Activated naive CD4-positive, alpha-beta T cell treated with anti-CD3 and anti-CD28 coated beads, Interleukin-2, amount 50 U/mL, for 16 hours (primary cell): ENCODE measurements at regions not wholly inside any gene's neighbourhood (a gene's known extent, or its start where the extent isn't known, plus 50 kb on each side); places are given as distances from the start of the nearest gene placed in this dataset.
"Not testable (repeated sequence)": the region's sequence is repeated elsewhere in the genome, so short reads cannot be mapped to it uniquely, and the experiment has no call there.

Experiments used
- DNase-seq: peaks from one replicate; pipeline ENCODE4 v3.0.0-alpha.2; 2020

- no peak for DNase-seq
Measured at GRCh38 chrX:42832764-42833549, 55.0 kb upstream of the PPP1R2C start.

DNA sequence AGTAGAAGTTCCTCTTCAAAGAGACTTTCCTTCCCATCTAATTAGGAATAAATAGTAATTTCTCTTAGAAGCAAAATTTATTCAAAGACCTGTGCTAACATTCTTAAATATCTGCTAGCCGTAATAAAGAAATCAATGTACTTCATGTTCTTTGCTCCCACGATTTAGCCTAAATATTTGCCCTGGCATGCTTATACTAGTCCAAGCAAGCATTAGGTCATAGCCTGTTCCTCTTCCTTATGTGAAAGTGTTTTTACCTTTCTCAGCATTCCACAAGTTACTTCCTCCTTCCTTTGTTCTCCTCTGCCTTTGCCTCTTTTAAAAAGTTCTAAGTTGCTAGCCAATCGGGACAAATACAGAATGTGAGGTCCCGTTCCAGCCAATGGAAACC is 55.6 kb upstream of the PPP1R2C start:
- DNase-seq, result not testable (repeated sequence)

DNA sequence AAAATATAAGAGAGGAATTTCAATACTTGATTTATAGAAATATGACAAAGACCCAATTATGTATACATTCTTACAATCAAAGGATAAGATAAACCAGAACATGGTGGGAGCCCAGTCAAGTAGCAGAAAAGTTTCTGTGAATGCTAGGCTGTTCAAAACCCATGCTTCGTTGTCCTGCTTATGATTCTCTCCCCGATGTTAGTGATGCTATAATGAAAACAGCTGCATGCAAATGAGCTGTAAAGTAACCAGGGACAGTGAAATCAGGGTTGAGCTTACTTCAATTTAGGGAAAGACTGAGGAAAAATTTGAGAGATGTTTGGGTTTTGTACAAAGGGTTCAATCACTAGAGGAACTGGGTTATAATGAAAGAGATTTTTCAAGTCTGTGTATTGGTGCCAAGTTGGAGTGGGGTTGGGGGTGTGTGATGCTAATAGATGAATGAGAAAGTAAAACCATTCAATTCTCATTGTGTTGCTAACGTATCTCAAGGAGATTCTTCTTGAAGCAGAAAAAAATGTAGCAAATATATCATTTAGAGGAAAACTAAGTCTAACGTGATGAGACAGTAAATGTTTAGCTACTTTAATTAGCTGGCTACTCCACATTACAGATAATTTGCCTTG is 59.3 kb upstream of the PPP1R2C start:
- no peak for DNase-seq

GRCh38 chrX:42837747-42838146 is 59.8 kb upstream of the PPP1R2C start:
- DNase-seq, result no peak

DNA sequence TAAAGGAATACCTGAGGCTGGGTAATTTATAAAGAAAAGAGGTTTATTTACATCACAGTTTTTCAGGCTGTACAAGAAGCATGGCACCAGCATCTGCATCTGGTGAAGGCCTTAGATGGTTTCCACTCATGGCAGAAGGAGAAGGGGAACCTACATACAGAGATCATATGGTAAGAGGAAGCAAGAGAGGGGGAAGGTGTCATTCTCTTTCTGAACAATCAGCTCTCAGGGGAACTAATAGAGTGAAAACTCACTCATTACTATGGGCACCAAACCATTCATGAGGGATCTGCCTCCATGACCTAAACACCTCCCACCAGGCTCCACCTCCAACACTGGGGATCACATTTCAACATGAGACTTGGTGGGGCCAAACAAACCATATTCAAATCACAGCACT is 61.7 kb upstream of the PPP1R2C start:
- no peak for DNase-seq

DNA sequence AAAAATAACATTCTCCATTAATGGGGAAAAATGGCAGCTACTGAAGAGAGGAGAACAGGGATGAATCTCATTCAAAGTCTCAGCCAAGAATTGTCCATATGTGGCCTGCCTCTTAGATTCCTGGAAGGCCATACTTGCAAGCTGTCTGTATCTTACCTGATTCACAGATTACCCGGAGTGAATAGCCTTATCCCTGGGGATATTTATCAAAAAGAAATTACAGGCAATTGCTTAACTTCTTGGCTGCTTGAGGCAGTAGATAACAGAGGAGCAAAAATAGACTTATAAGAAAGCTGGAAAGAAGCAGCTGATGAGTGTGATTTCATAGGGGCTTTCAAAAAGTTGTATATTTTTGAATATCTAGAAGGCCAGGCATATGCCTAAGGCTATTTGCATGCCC is 68.8 kb upstream of the PPP1R2C start:
- DNase-seq, result no peak

GRCh38 chrX:42855259-42855658 is 77.3 kb upstream of the PPP1R2C start:
- no peak for DNase-seq

GRCh38 chrX:42857766-42858165 is 79.8 kb upstream of the PPP1R2C start:
- no peak for DNase-seq

DNA sequence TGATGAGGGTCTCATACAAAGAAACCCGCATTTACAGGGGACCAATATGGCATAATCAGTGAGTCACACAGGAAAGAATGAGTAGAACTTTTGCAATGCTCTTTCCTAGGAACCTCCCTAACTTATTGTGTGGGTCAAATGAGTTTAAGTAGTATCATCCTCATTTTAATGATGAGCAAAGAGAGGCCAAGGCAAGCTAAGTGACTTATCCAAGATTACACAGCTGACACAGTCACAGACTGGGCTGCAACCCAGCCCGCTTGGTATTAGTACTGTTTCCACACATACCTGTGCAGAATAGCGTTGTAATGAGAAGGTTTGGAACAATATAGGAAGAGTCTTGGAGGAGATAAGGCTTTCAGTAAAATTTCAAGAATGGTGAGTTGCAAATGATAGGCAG is 91.0 kb upstream of the PPP1R2C start:
- DNase-seq, result no peak

GRCh38 chrX:42869659-42870476 is 91.9 kb upstream of the PPP1R2C start:
- DNase-seq, result no peak

DNA sequence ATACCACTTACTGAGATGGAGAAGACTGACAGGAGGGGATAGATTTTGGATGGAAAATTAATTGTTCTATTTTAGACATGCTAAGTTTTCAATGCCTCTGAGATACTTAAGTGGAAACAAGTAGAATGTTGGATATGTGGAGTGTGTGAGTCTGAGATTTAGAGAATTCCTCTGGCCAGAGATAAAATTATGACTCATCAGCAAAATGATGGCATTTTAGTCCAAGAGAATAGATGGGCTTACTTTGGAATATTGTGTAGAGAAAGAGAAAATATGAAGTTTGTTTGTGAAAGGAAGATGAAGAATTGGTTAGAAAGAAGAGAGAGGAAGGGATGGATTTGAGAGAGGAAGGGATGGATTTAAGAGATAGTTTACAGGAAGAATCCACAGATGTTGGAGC is 108.6 kb upstream of the PPP1R2C start:
- DNase-seq, result no peak

DNA sequence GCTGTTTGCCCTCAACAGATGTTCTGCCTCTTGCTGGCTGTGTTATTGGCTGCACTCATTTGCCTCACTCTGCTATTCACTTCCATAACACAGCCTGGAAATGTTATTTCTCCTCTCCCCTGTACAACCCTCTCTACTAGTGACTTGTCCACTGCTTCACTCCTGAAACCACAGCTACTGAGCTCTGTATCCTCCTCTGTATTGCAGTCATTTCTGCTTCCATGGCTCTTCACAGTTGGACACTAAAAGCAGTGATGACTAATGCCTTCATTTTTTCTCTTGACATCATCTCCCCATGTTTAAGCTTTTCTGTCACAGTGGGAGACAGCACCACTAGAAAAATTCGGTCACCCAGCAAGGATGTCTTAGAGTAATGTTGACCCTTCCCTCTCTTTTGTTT is 123.0 kb upstream of the PPP1R2C start:
- DNase-seq, result no peak

- no peak for DNase-seq
Measured at GRCh38 chrX:42902513-42902912, 124.5 kb upstream of the PPP1R2C start.

DNA sequence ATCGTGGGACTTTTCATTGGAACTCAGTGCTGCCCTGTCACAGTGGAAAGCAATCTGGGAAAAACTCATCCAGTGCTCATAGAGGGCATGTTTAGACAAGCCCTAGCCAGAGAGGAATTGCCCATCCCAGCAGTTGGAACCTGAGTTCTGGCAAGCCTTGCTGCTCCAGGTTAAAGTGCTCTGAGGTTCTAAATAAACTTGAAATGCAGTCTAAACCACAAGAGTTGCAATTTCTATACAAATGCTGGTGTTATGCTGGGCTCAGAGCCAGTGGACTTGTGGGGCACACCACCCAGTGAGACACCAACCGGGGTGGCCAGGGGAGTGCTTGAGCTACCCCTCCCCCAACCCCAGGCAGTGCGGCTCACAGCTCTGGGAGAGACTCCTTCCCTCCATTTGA is 142.8 kb upstream of the PPP1R2C start:
- no peak for DNase-seq

GRCh38 chrX:42930071-42930470 is 152.1 kb upstream of the PPP1R2C start:
- DNase-seq, result no peak

DNA sequence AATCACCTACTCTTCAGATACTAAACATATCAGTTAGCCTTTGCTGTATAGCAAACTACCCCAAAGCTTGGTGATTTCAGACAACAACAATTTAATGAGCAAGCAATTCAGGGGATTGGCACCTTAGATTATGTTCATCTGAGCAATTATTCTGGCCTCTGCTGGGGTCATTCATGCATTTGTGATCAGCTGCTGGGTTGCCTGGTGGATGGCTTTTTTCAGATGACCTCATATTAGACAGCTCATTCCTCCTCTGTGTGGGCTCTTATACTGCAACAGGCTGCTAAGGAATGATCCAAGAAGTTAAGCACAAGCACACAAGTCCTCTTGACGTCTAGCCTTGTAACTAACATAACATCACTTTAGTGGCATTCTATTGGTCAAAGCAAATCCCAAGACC is 153.0 kb upstream of the PPP1R2C start:
- DNase-seq, result no peak

- DNase-seq, result no peak
Measured at GRCh38 chrX:42933187-42933586, 155.2 kb upstream of the PPP1R2C start.

DNA sequence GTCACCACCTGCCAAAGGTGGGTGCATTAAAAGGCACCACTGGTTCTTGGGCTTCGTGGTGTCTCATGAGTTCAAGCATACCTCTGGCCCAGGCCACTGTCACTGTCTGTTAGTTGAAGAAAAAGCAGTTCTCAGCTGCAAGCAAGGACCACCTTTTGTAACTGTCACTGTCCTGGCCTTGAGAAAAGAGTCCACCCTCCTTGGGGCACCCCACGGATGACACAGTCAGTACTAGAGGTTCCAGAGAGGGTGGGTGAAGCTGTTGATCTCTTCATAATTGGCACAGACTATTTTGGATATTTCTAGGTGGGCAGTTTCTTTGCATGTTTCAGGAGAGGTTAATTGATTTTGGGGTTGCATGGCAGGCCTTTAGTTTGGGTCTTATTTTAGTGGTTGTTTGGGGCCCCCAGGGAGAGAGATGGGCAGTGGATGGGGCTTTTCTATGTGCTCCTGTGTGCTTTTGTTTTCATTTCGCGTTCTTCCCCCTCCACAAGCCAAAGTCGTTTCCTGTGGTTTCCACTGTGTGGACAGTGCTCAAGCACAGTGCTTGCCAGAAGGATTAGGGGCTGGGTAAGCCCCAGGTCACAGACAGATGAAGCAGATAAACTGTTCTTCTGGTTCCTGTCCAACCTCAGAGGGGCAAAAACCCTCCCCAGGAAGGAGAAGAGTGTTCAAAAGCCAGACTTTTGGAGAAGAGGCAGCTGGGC is 156.2 kb upstream of the PPP1R2C start:
- no peak for DNase-seq

- DNase-seq, result no peak
Measured at GRCh38 chrX:42941671-42942070, 163.7 kb upstream of the PPP1R2C start.

DNA sequence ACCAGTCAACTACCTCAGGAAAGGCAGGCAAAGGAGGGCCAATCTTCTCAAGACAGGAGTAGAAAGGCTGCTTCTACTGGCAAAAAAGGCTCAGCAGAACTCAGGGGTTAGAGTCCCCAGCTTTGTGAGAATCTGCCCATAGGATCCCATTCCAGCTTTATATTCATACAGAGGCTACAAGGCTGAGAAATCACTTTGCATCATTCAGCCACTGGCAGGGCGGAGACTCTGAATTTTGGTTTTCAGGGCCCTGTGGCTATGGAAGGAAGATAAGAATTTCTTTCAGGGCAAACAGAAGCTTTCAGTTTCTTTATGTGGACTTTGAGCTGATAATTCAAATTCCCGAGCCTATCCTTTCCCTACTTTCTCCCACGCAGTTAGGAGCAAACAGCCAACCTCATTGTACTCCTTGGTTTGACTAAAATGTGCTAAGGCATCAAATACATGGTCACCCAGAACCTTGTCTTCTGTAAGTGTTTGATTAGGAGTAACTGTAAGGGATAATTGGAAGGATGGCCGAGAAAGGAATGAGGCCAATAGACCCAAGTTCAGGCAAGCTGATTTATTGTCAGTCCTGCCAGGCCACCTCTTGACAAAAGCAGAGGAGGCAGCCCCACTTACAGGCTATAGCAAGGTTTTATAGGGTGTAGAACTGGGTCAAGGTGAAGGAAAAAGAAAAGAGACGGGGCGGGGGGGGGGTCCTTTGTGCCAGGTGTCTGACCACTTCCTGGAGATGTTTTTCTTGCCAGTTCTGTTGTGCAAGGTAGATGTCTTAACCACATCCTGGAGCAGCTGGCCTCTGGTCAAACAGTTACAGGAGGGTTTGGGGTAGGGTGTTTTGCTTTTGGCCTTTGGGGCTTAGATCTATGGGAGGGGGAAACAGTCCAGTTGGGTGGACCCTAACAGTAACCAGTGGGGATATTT is 165.3 kb upstream of the PPP1R2C start:
- no peak for DNase-seq

GRCh38 chrX:42944381-42944998 is 166.5 kb upstream of the PPP1R2C start:
- DNase-seq, result no peak
